ENCODE measurements at regions not wholly inside any gene's neighbourhood (a gene's known extent, or its start where the extent isn't known, plus 50 kb on each side); places are given as distances from the start of the nearest gene placed in this dataset.

GRCh38 chr2:181770150-181770549 lies 89.8 kb upstream of the NEUROD1 start:
- Mint-ChIP-seq H3K27me3 (ENCODE audit: low read depth) (peaks cover 27% of the 10 kb centered on the region), H3K9me3 (peaks cover 4% of the 10 kb centered on the region)

DNA sequence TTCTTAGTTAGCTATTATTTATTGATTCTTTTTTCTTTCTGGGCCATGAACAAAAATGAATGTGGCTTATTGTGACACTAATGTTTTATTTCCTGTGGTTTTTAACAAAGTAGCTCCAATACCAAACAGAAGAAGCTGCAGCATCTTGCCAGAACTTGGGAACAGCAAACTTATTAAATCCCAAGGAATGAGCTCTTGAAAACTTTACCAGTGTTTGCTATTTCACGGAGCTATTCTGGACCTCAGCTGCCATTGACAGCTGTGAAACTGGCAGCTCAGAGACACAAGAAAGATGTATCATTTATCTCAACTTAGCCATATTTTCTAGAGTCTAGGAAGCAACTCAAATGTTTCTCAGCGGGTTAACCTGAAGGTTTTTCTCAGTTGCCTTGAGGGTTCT lies 91.0 kb upstream of the NEUROD1 start:
- Mint-ChIP-seq H3K4me1 (peaks cover 2% of the 10 kb centered on the region), H3K4me3 (no peak overlapping the region), H3K36me3 (no peaks in the 10 kb centered on the region), H3K9me3 (peaks cover 4% of the 10 kb centered on the region), H3K27ac (no peak overlapping the region), H3K27me3 (ENCODE audit: low read depth) (peaks cover 27% of the 10 kb centered on the region)
- TF ChIP-seq, protein P1, sequence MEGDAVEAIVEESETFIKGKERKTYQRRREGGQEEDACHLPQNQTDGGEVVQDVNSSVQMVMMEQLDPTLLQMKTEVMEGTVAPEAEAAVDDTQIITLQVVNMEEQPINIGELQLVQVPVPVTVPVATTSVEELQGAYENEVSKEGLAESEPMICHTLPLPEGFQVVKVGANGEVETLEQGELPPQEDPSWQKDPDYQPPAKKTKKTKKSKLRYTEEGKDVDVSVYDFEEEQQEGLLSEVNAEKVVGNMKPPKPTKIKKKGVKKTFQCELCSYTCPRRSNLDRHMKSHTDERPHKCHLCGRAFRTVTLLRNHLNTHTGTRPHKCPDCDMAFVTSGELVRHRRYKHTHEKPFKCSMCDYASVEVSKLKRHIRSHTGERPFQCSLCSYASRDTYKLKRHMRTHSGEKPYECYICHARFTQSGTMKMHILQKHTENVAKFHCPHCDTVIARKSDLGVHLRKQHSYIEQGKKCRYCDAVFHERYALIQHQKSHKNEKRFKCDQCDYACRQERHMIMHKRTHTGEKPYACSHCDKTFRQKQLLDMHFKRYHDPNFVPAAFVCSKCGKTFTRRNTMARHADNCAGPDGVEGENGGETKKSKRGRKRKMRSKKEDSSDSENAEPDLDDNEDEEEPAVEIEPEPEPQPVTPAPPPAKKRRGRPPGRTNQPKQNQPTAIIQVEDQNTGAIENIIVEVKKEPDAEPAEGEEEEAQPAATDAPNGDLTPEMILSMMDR (IDR thresholded peaks at IDR 0.05; ENCODE audit: unreplicated experiment) = no peak
- DNase-seq (ENCODE audit: low spot score in 2 of 2, unreplicated experiment in 2 of 2) = no peak

More at GRCh38 chr2:181770150-181770549, 89.8 kb upstream of the NEUROD1 start:
- Mint-ChIP-seq H3K4me3 (no peak overlapping the region), H3K27ac (no peak overlapping the region), H3K4me1 (peaks cover 1% of the 10 kb centered on the region), H3K36me3 (no peaks in the 10 kb centered on the region)
- DNase-seq (ENCODE audit: low spot score in 2 of 2, unreplicated experiment in 2 of 2) = no peak
- TF ChIP-seq, protein P1 (IDR thresholded peaks at IDR 0.05; ENCODE audit: unreplicated experiment) = no peak

DNA sequence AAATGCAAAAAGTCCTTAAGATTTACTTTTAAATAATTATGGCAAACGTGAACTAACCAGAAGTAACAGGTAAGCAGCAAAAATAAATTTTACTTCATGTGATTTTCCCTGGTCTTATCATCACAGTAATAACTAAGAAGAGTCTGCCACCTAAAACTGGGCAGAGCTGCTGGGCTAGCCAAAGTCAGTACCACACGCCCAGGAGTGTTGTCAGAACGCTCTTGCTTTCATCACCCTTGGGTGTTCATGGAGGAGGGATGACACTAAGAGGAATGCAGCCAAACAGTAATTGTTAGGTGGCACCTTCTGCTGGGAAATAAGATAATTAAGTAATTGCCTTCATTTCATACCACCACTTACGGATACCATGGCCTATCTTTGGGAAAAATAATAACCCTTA lies 92.0 kb upstream of the NEUROD1 start:
- Mint-ChIP-seq H3K27me3 (ENCODE audit: low read depth) (peaks cover 27% of the 10 kb centered on the region), H3K27ac (no peak overlapping the region), H3K9me3 (peaks cover 4% of the 10 kb centered on the region), H3K36me3 (no peaks in the 10 kb centered on the region), H3K4me1 (peaks cover 5% of the 10 kb centered on the region), H3K4me3 (no peak overlapping the region)
- no peak for DNase-seq (ENCODE audit: low spot score in 2 of 2, unreplicated experiment in 2 of 2)
- TF ChIP-seq, protein P1 (IDR thresholded peaks at IDR 0.05; ENCODE audit: unreplicated experiment) = no peak

DNA sequence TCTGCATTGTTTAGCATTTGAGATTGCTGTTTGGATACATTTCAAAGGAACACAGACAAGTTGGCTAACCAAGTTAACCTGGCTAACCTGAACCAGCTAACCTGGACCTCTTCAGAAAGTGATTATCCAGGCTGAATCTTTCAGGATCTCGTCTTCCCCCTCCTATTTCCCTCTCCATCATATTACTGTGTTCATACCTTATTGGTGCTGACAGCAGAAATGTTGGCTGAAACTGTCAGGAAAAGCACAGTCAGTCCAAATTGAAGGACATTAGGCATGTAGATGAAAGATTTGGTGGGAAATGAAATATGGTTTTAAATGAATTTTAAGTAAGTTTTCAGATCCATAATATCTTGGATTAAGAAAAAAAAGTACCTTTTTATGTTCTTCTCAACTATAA lies 92.5 kb upstream of the NEUROD1 start:
- H3K36me3 Mint-ChIP-seq = no peaks in the 10 kb centered on the region
- peaks cover 4% of the 10 kb centered on the region for H3K9me3 Mint-ChIP-seq
- H3K27me3 Mint-ChIP-seq (ENCODE audit: low read depth) = peaks cover 27% of the 10 kb centered on the region
- no peak overlapping the region for H3K27ac Mint-ChIP-seq
- no peak for DNase-seq (ENCODE audit: low spot score in 2 of 2, unreplicated experiment in 2 of 2)
- no peak overlapping the region for H3K4me3 Mint-ChIP-seq
- TF ChIP-seq, protein P1 (IDR thresholded peaks at IDR 0.05; ENCODE audit: unreplicated experiment) = no peak
- H3K4me1 Mint-ChIP-seq = peaks cover 9% of the 10 kb centered on the region

GRCh38 chr2:181774685-181775084 lies 94.4 kb upstream of the NEUROD1 start:
- TF ChIP-seq, protein P1 (IDR thresholded peaks at IDR 0.05; ENCODE audit: unreplicated experiment) = no peak
- no peak for DNase-seq (ENCODE audit: low spot score in 2 of 2, unreplicated experiment in 2 of 2)
- Mint-ChIP-seq H3K4me1 (peaks cover 26% of the 10 kb centered on the region), H3K27ac (no peak overlapping the region), H3K27me3 (ENCODE audit: low read depth) (peaks cover 20% of the 10 kb centered on the region), H3K9me3 (peaks cover 4% of the 10 kb centered on the region), H3K36me3 (no peaks in the 10 kb centered on the region), H3K4me3 (no peak overlapping the region)

DNA sequence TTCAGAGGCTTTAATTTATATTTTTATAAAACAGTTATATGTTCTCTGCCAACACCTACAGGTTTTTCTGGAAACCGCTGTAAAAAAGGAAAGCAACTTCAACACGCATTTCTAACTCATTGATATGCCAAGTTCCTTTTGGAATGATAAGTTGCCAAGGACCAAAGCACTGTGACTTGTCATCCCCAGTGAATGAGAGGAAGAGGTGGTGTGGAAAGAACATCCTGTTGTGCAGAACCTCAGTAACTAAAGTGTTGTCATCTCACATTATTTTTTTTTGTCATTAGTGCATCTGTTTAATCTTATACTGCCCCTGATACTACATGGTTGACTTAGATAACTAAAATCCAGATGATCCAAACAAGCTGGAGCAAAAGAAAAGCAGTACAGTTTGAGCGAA lies 96.0 kb upstream of the NEUROD1 start:
- TF ChIP-seq, protein P1 (IDR thresholded peaks at IDR 0.05; ENCODE audit: unreplicated experiment) = no peak
- no peak overlapping the region for H3K4me3 Mint-ChIP-seq
- no peak for DNase-seq (ENCODE audit: low spot score in 2 of 2, unreplicated experiment in 2 of 2)
- H3K9me3 Mint-ChIP-seq = peaks cover 4% of the 10 kb centered on the region
- no peaks in the 10 kb centered on the region for H3K36me3 Mint-ChIP-seq
- peaks cover 33% of the 10 kb centered on the region for H3K4me1 Mint-ChIP-seq
- no peak overlapping the region for H3K27ac Mint-ChIP-seq
- peaks cover 23% of the 10 kb centered on the region for H3K27me3 Mint-ChIP-seq (ENCODE audit: low read depth)

Data from mesothelial cell of epicardium (in vitro differentiated cells).